ENCODE measurements at regions not wholly inside any gene's neighbourhood (a gene's known extent, or its start where the extent isn't known, plus 50 kb on each side); places are given as distances from the start of the nearest gene placed in this dataset.

DNA sequence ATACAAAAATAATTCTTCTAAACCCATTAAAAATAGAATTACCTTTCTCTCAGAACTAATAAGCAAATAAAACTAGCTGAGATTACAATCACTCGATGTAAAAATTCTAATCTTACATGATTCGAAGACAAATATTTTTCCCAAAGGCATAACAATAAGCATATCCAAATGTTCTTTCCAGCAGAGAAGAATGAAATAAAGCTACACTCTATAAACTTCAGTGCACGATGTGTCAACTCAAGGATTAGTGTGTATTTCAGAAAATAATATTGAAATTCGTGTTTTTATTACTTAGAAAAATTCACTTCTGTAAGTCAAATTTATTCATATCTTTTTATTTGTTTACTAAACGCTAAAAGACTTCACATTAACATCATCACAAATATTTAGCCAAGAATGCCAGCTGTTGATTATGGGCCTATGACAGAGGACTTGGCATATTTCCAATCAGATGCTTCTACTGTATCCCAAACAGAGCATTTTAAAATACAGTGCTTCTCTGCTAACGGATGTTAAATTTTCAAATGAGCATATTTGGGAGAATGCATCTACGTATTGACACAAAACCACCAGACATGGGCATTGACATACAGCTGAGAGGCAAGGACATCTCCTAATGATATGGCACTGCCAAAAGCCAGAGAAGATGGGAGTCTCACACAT is 54.7 kb upstream of the PDE7B start:
- DNase-seq (ENCODE audit: low read depth) = no peak

DNA sequence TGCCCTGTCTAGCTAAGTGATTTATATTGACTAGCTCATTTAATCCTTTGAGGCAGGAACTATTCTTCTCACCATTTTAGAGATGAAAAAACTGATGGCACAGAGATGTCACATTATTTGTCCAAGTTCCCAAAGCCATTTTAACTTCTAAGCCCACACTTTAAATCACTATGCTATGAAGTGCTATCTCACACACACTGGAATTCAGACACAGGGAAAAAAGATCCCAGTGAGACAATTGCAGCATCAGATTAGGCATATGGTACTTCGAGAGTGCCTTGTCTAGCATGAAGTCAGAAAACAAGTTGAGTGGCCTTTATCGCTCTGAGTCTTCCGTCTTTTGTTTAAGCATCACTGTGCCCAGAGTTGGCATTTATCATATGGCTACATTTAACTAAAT is 54.1 kb upstream of the PDE7B start:
- no peak for DNase-seq (ENCODE audit: low read depth)

DNA sequence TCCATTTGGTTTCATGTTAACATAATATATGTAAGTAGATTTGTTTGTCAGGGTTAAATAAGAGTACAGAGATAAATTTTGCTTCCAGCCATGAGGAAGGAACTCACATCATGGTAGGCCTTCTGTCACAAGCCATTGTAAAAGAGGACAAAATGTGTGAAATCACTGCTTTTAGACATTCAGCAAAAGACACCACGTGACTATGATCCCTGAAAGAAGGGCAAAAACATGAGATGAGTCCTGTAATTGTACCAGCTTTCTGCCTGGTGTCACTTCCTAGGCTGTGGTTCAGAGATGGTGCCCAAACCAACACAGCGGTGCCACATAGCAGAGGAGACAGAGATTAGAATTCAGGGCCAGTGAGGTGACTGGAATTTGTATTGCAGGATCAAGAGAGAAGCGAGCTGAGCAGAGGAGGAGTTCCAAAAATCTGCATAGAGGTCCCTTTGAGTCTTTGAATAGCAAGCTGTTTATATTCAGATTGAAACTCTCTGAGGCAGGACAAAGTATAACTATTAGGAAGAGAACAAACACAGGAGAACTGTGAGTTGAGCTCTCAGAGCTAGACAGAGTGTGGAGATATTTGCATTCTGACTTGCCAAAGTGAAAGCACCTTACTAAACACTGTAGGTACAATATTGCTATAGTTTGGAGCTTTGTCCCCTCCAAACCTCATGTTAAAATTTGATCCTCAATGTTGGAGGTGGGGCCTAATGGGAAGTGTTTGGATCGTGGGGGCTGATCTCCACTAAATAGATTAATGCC is 52.6 kb upstream of the PDE7B start:
- DNase-seq (ENCODE audit: low read depth) = no peak
